Tibial artery (tissue), 4 donors: ENCODE measurements at regions not wholly inside any gene's neighbourhood (a gene's known extent, or its start where the extent isn't known, plus 50 kb on each side); places are given as distances from the start of the nearest gene placed in this dataset.

Source experiments
- DNase-seq, 2 donors: peaks; one replicate each; pipeline ENCODE4 v3.0.0-alpha.2; 2019
- H3K27ac ChIP-seq, 2 donors: fragments of 200-600 bp; sonication (generic) in 1 of 2; 1 replicate in 1 of 2; 2 replicates in 1 of 2; pipeline ENCODE4 v1.5.1; 2018 to 2019; ENCODE audit warnings: mild to moderate bottlenecking in 1 of 2
- H3K27me3 ChIP-seq, 2 donors: fragments of 200-600 bp; sonication (generic) in 1 of 2; one replicate each; pipeline versions ENCODE4 v1.5.1 to v1.6.0; 2016 to 2019
- H3K36me3 ChIP-seq, 3 donors: fragments of 200-600 bp; sonication (generic) in 2 of 3; one replicate each; pipeline ENCODE4 v1.5.1; 2016 to 2019; ENCODE audit warnings: mild to moderate bottlenecking in 2 of 3
- H3K4me1 ChIP-seq, 4 donors: fragments of 200-600 bp; sonication (generic) in 2 of 4; 1 replicate in 3 of 4; 2 replicates in 1 of 4; pipeline ENCODE4 v1.5.1; 2016 to 2019
- H3K4me3 ChIP-seq, 2 donors: fragments of 200-600 bp; sonication (generic) in 1 of 2; 1 replicate in 1 of 2; 2 replicates in 1 of 2; pipeline ENCODE4 v1.5.1; 2018 to 2019; ENCODE audit warnings: mild to moderate bottlenecking in 2 of 2
- H3K9me3 ChIP-seq, 3 donors: fragments of 200-600 bp; sonication (generic) in 1 of 3; one replicate each; pipeline ENCODE4 v1.5.1; 2016 to 2019
- intact Hi-C: fragments of 100-400 bp; cut with DNase I; formaldehyde crosslinking; loops from one replicate; pipeline ENCODE4 v1.15.0; 2023; ENCODE audit warnings: low total_unique reads
- TF ChIP-seq, protein P1 (sequence below), 2 experiments: fragments of 200-600 bp in 1 of 2; fragments of 450-650 bp in 1 of 2; IDR thresholded peaks; one replicate each; pipeline ENCODE4 v1.5.1; 2017 to 2019; ENCODE audit warnings: antibody characterized with exemption in 2 of 2, mild to moderate bottlenecking in 1 of 2, moderate library complexity in 1 of 2

DNA sequence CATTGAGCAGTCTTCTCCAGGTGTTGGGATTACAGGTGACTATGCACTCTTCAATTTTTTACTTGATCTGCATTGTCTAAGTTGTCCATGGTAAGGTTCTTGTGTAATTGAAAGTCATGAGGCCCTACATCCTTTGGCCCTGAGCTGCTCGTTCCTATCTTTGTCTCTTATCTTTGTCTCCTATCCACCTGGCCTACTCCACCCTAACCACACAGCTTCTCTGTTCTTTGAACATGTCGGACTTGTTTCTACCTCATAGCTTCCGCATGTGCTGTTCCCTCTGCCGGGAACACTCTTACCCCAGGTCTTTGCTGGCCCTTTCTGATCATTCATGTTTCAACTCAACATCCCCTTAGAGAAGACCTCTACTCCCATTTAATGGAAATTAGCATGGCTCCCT, 194.8 kb upstream of the TBX3 start:
- TF ChIP-seq, protein P1, sequence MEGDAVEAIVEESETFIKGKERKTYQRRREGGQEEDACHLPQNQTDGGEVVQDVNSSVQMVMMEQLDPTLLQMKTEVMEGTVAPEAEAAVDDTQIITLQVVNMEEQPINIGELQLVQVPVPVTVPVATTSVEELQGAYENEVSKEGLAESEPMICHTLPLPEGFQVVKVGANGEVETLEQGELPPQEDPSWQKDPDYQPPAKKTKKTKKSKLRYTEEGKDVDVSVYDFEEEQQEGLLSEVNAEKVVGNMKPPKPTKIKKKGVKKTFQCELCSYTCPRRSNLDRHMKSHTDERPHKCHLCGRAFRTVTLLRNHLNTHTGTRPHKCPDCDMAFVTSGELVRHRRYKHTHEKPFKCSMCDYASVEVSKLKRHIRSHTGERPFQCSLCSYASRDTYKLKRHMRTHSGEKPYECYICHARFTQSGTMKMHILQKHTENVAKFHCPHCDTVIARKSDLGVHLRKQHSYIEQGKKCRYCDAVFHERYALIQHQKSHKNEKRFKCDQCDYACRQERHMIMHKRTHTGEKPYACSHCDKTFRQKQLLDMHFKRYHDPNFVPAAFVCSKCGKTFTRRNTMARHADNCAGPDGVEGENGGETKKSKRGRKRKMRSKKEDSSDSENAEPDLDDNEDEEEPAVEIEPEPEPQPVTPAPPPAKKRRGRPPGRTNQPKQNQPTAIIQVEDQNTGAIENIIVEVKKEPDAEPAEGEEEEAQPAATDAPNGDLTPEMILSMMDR (IDR thresholded peaks at IDR 0.05), result no peak
- no peaks in the 10 kb centered on the region for H3K9me3 ChIP-seq
- intact Hi-C loops, result no loop called here
- H3K4me1 ChIP-seq, result no peaks in the 10 kb centered on the region
- DNase-seq, result no peak
- H3K4me3 ChIP-seq, result no peak overlapping the region
- H3K27ac ChIP-seq, result no peak overlapping the region
- H3K36me3 ChIP-seq, result no peaks in the 10 kb centered on the region
- H3K27me3 ChIP-seq, result peaks cover 0 to 2% of the 10 kb centered on the region in 2 donors

GRCh38 chr12:114876968-114877680, 193.1 kb upstream of the TBX3 start:
- TF ChIP-seq, protein P1 (IDR thresholded peaks at IDR 0.05), result no peak
- no peak for DNase-seq
- Histone ChIP-seq H3K4me1 (no peaks in the 10 kb centered on the region), H3K27me3 (no peaks in the 10 kb centered on the region), H3K4me3 (no peak overlapping the region), H3K27ac (no peak overlapping the region), H3K36me3 (no peaks in the 10 kb centered on the region), H3K9me3 (no peaks in the 10 kb centered on the region)
- intact Hi-C loops, result no loop called here

DNA sequence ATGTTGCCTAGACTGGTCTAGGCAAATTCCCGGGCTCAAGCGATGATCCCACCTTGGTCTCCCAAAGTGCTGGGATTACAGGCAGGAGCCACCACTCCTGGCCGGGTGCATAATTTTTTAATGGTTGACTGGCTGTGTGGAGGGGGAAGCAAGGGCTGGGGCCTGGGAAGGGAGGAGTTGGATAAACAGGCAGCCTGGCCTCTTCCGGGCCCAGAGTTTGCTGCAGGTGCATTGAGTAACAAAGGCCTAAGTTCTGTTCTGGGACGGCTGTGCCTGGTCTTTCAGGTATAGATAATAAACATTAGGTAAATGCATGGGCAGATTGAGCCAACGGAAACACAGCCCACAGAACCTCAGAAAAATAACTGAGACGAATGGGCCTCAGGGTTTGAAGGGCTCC, 191.3 kb upstream of the TBX3 start:
- TF ChIP-seq, protein P1 (IDR thresholded peaks at IDR 0.05), result no peak
- H3K36me3 ChIP-seq, result no peaks in the 10 kb centered on the region
- H3K4me1 ChIP-seq, result no peaks in the 10 kb centered on the region
- no peaks in the 10 kb centered on the region for H3K9me3 ChIP-seq
- DNase-seq, result no peak
- peaks cover 0 to under 1% of the 10 kb centered on the region in 2 donors for H3K27me3 ChIP-seq
- intact Hi-C loops, result no loop called here
- no peak overlapping the region for H3K27ac ChIP-seq
- H3K4me3 ChIP-seq, result no peak overlapping the region

- H3K4me3 ChIP-seq, result no peak overlapping the region
- TF ChIP-seq, protein P1 (IDR thresholded peaks at IDR 0.05), result no peak
- no peaks in the 10 kb centered on the region for H3K36me3 ChIP-seq
- H3K4me1 ChIP-seq, result no peaks in the 10 kb centered on the region
- intact Hi-C loops, result no loop called here
- no peak overlapping the region for H3K27ac ChIP-seq
- no peaks in the 10 kb centered on the region for H3K9me3 ChIP-seq
- no peak for DNase-seq
- peaks cover 0 to 3% of the 10 kb centered on the region in 2 donors for H3K27me3 ChIP-seq
Measured at GRCh38 chr12:114873656-114874055, 189.7 kb upstream of the TBX3 start.

- no peak overlapping the region for H3K4me3 ChIP-seq
- H3K9me3 ChIP-seq, result no peaks in the 10 kb centered on the region
- intact Hi-C loops, result no loop called here
- no peak overlapping the region for H3K27ac ChIP-seq
- no peaks in the 10 kb centered on the region for H3K4me1 ChIP-seq
- no peaks in the 10 kb centered on the region for H3K36me3 ChIP-seq
- no peak for DNase-seq
- peaks cover 0 to 3% of the 10 kb centered on the region in 2 donors for H3K27me3 ChIP-seq
- TF ChIP-seq, protein P1 (IDR thresholded peaks at IDR 0.05), result no peak
Measured at GRCh38 chr12:114868995-114869834, 185.2 kb upstream of the TBX3 start.
